ENCODE measurements at regions not wholly inside any gene's neighbourhood (a gene's known extent, or its start where the extent isn't known, plus 50 kb on each side); places are given as distances from the start of the nearest gene placed in this dataset.
"Not testable (repeated sequence)": the region's sequence is repeated elsewhere in the genome, so short reads cannot be mapped to it uniquely, and the experiment has no call there.

- DNase-seq (ENCODE audit: low spot score), result no peak
Observed at GRCh38 chr4:152064753-152065152, 303.9 kb upstream of the GATB start.

- no peak for DNase-seq (ENCODE audit: low spot score)
Observed at GRCh38 chr4:152064282-152064681, 303.5 kb upstream of the GATB start.

GRCh38 chr4:152063621-152064240, 302.9 kb upstream of the GATB start:
- peak; percentile 71 for DNase-seq (ENCODE audit: low spot score)

GRCh38 chr4:152062936-152063620, 302.3 kb upstream of the GATB start:
- DNase-seq (ENCODE audit: low spot score), result no peak

- DNase-seq (ENCODE audit: low spot score), result no peak
Observed at GRCh38 chr4:152054731-152055130, 293.9 kb upstream of the GATB start.

GRCh38 chr4:152052451-152053057, 291.7 kb upstream of the GATB start:
- DNase-seq (ENCODE audit: low spot score), result no peak

- DNase-seq (ENCODE audit: low spot score), result not testable (repeated sequence)
Observed at GRCh38 chr4:152051332-152051731, 290.5 kb upstream of the GATB start.

GRCh38 chr4:152050106-152050505, 289.3 kb upstream of the GATB start:
- DNase-seq (ENCODE audit: low spot score), result no peak

GRCh38 chr4:152047451-152047850, 286.6 kb upstream of the GATB start:
- no peak for DNase-seq (ENCODE audit: low spot score)

- DNase-seq (ENCODE audit: low spot score), result no peak
Observed at GRCh38 chr4:152045807-152046571, 285.2 kb upstream of the GATB start.

GRCh38 chr4:152045449-152045806, 284.6 kb upstream of the GATB start:
- no peak for DNase-seq (ENCODE audit: low spot score)

GRCh38 chr4:152044331-152045036, 283.7 kb upstream of the GATB start:
- no peak for DNase-seq (ENCODE audit: low spot score)

GRCh38 chr4:152041295-152041694, 280.5 kb upstream of the GATB start:
- no peak for DNase-seq (ENCODE audit: low spot score)

- no peak for DNase-seq (ENCODE audit: low spot score)
Observed at GRCh38 chr4:152039691-152040090, 278.9 kb upstream of the GATB start.

GRCh38 chr4:152039023-152039481, 278.2 kb upstream of the GATB start:
- no peak for DNase-seq (ENCODE audit: low spot score)

GRCh38 chr4:152038238-152038637, 277.4 kb upstream of the GATB start:
- DNase-seq (ENCODE audit: low spot score), result no peak

GRCh38 chr4:152037435-152037834, 276.6 kb upstream of the GATB start:
- no peak for DNase-seq (ENCODE audit: low spot score)

GRCh38 chr4:152033621-152034020, 272.8 kb upstream of the GATB start:
- no peak for DNase-seq (ENCODE audit: low spot score)

- DNase-seq (ENCODE audit: low spot score), result no peak
Observed at GRCh38 chr4:152032722-152033131, 271.9 kb upstream of the GATB start.

- DNase-seq (ENCODE audit: low spot score), result no peak
Observed at GRCh38 chr4:152029631-152030030, 268.8 kb upstream of the GATB start.

- no peak for DNase-seq (ENCODE audit: low spot score)
Observed at GRCh38 chr4:152028131-152028530, 267.3 kb upstream of the GATB start.

GRCh38 chr4:152024881-152025280, 264.1 kb upstream of the GATB start:
- no peak for DNase-seq (ENCODE audit: low spot score)
